ENCODE measurements at regions not wholly inside any gene's neighbourhood (a gene's known extent, or its start where the extent isn't known, plus 50 kb on each side); places are given as distances from the start of the nearest gene placed in this dataset.
"Not testable (repeated sequence)": the region's sequence is repeated elsewhere in the genome, so short reads cannot be mapped to it uniquely, and the experiment has no call there.

DNA sequence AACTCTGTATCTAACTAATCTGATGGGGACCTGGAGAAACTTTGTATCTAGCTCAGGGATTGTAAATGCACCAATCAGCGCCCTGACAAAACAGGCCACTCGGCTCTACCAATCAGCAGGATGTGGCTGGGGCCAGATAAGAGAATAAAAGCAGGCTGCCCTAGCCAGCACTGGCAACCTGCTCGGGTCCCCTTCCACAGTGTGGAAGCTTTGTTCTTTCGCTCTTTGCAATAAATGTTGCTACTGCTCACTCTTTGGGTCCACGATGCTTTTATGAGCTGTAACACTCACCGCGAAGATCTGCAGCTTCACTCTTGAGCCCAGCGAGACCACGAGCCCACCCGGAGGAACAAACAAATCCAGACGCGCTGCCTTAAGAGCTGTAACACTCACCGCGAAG lies 93.6 kb upstream of the METAP2 start:
- TF ChIP-seq, protein P1, sequence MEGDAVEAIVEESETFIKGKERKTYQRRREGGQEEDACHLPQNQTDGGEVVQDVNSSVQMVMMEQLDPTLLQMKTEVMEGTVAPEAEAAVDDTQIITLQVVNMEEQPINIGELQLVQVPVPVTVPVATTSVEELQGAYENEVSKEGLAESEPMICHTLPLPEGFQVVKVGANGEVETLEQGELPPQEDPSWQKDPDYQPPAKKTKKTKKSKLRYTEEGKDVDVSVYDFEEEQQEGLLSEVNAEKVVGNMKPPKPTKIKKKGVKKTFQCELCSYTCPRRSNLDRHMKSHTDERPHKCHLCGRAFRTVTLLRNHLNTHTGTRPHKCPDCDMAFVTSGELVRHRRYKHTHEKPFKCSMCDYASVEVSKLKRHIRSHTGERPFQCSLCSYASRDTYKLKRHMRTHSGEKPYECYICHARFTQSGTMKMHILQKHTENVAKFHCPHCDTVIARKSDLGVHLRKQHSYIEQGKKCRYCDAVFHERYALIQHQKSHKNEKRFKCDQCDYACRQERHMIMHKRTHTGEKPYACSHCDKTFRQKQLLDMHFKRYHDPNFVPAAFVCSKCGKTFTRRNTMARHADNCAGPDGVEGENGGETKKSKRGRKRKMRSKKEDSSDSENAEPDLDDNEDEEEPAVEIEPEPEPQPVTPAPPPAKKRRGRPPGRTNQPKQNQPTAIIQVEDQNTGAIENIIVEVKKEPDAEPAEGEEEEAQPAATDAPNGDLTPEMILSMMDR (conservative IDR thresholded peaks at IDR 0.05), result not testable (repeated sequence)
- not testable (repeated sequence) for TF ChIP-seq ZFX (IDR thresholded peaks at IDR 0.05)
